PC-3 (cell line): ENCODE measurements at regions not wholly inside any gene's neighbourhood (a gene's known extent, or its start where the extent isn't known, plus 50 kb on each side); places are given as distances from the start of the nearest gene placed in this dataset.

Experiments
- ATAC-seq: fragments of 200-7000 bp; cut with Tn5 transposase; 2 replicates; pipeline ENCODE4 v1.9.1; 2020; ENCODE audit warnings: mild to moderate bottlenecking, moderate library complexity
- BruUV-seq: library from RNA; stranded (reverse); fragments of 400-500 nt; replicated peaks from 2 replicates; lab custom pipeline; 2021; lab: Mats Ljungman, UMichigan
- CTCF ChIA-PET: fragments of 300-600 bp; sonication (Branson Sonifier 250); formaldehyde crosslinking; loops from one replicate; lab custom pipeline; 2022; ENCODE audit warnings: antibody characterized with exemption; lab: Charles Lee
- POLR2A ChIA-PET: fragments of 300-600 bp; sonication (Branson Sonifier 250); formaldehyde crosslinking; loops from one replicate; lab custom pipeline; 2022; ENCODE audit warnings: antibody characterized with exemption; ENCODE audit not compliant: unreplicated experiment; lab: Charles Lee
- DNase-seq: peaks from one replicate; pipeline ENCODE4 v3.0.0-alpha.2; 2015
- H2AFZ ChIP-seq: fragments of 300-600 bp; sonication (generic); 2 replicates; pipeline ENCODE4 v1.6.0; 2016; ENCODE audit warnings: antibody characterized with exemption, low read length
- H3F3A ChIP-seq: fragments of 300-600 bp; sonication (generic); one replicate; pipeline ENCODE4 v1.6.0; 2017; ENCODE audit warnings: antibody characterized with exemption, low read length, control low read depth, mild to moderate bottlenecking; ENCODE audit not compliant: unreplicated experiment
- H3K27ac ChIP-seq: fragments of 300-600 bp; sonication (generic); 2 replicates; pipeline ENCODE4 v1.5.1; 2016; ENCODE audit warnings: mild to moderate bottlenecking, low read length
- H3K27me3 ChIP-seq: fragments of 300-600 bp; sonication (generic); 2 replicates; pipeline ENCODE4 v1.6.1; 2016; ENCODE audit warnings: low read length, mixed read lengths
- H3K36me3 ChIP-seq: fragments of 300-600 bp; sonication (generic); 2 replicates; pipeline ENCODE4 v1.6.1; 2016; ENCODE audit warnings: low read depth, mixed run types, low read length, mixed read lengths
- H3K4me1 ChIP-seq: fragments of 300-600 bp; sonication (generic); 2 replicates; pipeline ENCODE4 v1.5.1; 2016; ENCODE audit warnings: low read length; ENCODE audit not compliant: insufficient read depth
- H3K4me2 ChIP-seq: fragments of 300-600 bp; sonication (generic); 2 replicates; pipeline ENCODE4 v1.6.0; 2016; ENCODE audit warnings: low read length
- H3K4me3 ChIP-seq: fragments of 300-600 bp; sonication (generic); 2 replicates; pipeline ENCODE4 v1.5.1; 2016; ENCODE audit warnings: mild to moderate bottlenecking, low read length, mixed read lengths
- H3K79me2 ChIP-seq: fragments of 300-600 bp; sonication (generic); 2 replicates; pipeline ENCODE4 v1.6.1; 2017; ENCODE audit warnings: low read length, mixed read lengths
- H3K9ac ChIP-seq: fragments of 300-600 bp; sonication (generic); 2 replicates; pipeline ENCODE4 v1.6.0; 2016; ENCODE audit warnings: mild to moderate bottlenecking, low read length
- H3K9me2 ChIP-seq: fragments of 300-600 bp; sonication (generic); replicated peaks from 2 replicates; pipeline ENCODE4 v1.6.1; 2016; ENCODE audit warnings: mixed run types, low read length, mixed read lengths
- H3K9me3 ChIP-seq: fragments of 300-600 bp; sonication (generic); 2 replicates; pipeline ENCODE4 v1.6.1; 2016; ENCODE audit warnings: low read length, mixed read lengths
- H4K20me1 ChIP-seq: fragments of 300-600 bp; sonication (generic); 2 replicates; pipeline ENCODE4 v1.6.1; 2016; ENCODE audit warnings: low read length, mixed read lengths
- EZH2 ChIP-seq: fragments of 300-600 bp; sonication (generic); IDR thresholded peaks from one replicate; pipeline ENCODE4 v1.6.1; 2017; ENCODE audit warnings: antibody characterized with exemption, mild to moderate bottlenecking, low read length; ENCODE audit not compliant: unreplicated experiment
- EZH2phosphoT487 ChIP-seq: fragments of 300-600 bp; sonication (generic); IDR thresholded peaks from 2 replicates; pipeline ENCODE4 v1.6.1; 2018; ENCODE audit warnings: mild to moderate bottlenecking, antibody characterized with exemption, low read length, borderline replicate concordance
- intact Hi-C: fragments of 100-400 bp; cut with micrococcal nuclease; formaldehyde crosslinking; loops from 2 replicates; pipeline ENCODE4 v1.9.0; 2023
- TF ChIP-seq, protein P1 (sequence below): fragments of 300-600 bp; sonication (generic); conservative IDR thresholded peaks from 2 replicates; pipeline ENCODE4 v1.5.1; 2017; ENCODE audit warnings: antibody characterized with exemption, low read depth, mild to moderate bottlenecking, low read length

- BruUV-seq, result no TSS peak
- H3K79me2 ChIP-seq, result no peaks in the 10 kb centered on the region
- H3K4me2 ChIP-seq, result no peak overlapping the region
- intact Hi-C loops, result no loop called here
- H3K4me1 ChIP-seq, result no peaks in the 10 kb centered on the region
- ATAC-seq (no peak), DNase-seq (no peak)
- H3K27ac ChIP-seq, result no peak overlapping the region
- no peaks in the 10 kb centered on the region for H3K9me3 ChIP-seq
- no peaks in the 10 kb centered on the region for H3K36me3 ChIP-seq
- H4K20me1 ChIP-seq, result no peaks in the 10 kb centered on the region
- no peaks in the 10 kb centered on the region for H3F3A ChIP-seq
- H3K27me3 ChIP-seq, result no peaks in the 10 kb centered on the region
- ChIA-PET POLR2A (no interaction called here), CTCF (no interaction called here)
- no peak overlapping the region for H3K4me3 ChIP-seq
- no peak overlapping the region for H2AFZ ChIP-seq
- no peaks in the 10 kb centered on the region for H3K9me2 ChIP-seq
- H3K9ac ChIP-seq, result no peak overlapping the region
- TF ChIP-seq EZH2 (no peak), EZH2phosphoT487 (no peak)
- TF ChIP-seq, protein P1, sequence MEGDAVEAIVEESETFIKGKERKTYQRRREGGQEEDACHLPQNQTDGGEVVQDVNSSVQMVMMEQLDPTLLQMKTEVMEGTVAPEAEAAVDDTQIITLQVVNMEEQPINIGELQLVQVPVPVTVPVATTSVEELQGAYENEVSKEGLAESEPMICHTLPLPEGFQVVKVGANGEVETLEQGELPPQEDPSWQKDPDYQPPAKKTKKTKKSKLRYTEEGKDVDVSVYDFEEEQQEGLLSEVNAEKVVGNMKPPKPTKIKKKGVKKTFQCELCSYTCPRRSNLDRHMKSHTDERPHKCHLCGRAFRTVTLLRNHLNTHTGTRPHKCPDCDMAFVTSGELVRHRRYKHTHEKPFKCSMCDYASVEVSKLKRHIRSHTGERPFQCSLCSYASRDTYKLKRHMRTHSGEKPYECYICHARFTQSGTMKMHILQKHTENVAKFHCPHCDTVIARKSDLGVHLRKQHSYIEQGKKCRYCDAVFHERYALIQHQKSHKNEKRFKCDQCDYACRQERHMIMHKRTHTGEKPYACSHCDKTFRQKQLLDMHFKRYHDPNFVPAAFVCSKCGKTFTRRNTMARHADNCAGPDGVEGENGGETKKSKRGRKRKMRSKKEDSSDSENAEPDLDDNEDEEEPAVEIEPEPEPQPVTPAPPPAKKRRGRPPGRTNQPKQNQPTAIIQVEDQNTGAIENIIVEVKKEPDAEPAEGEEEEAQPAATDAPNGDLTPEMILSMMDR, result no peak
Observed at GRCh38 chr4:114495471-114495928, 103.1 kb upstream of the UGT8 start.

GRCh38 chr4:114497116-114497515 lies 101.5 kb upstream of the UGT8 start:
- Histone ChIP-seq H3K9me3 (no peaks in the 10 kb centered on the region), H3F3A (no peaks in the 10 kb centered on the region), H3K4me2 (no peak overlapping the region), H2AFZ (no peak overlapping the region), H3K9ac (no peak overlapping the region), H3K9me2 (no peaks in the 10 kb centered on the region), H3K27me3 (no peaks in the 10 kb centered on the region), H3K27ac (no peak overlapping the region), H3K36me3 (no peaks in the 10 kb centered on the region), H3K4me1 (no peaks in the 10 kb centered on the region), H4K20me1 (no peaks in the 10 kb centered on the region), H3K79me2 (no peaks in the 10 kb centered on the region), H3K4me3 (no peak overlapping the region)
- no TSS peak for BruUV-seq
- intact Hi-C loops, result no loop called here
- ATAC-seq (no peak), DNase-seq (no peak)
- ChIA-PET POLR2A (no interaction called here), CTCF (no interaction called here)
- TF ChIP-seq EZH2phosphoT487, result no peak
- TF ChIP-seq, protein P1, result no peak
- no peak for TF ChIP-seq EZH2

DNA sequence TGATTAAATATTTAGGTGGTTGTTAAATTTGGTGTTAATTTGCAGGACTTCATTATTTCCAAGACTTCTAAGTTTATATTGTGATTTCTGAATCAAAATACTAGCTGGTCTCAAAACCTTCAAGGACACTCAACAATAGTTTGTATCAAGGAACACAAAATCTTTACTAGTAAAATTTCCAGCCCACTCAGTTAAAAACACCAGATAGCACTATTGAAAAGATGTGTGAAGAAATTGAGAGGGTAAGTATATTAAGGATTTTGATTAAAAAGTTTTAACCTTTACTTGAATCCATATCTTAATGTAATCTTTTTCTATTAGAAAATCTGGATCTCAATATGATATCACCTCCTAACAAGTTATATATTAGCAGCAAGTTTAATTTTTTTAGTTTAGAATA lies 89.3 kb upstream of the UGT8 start:
- Histone ChIP-seq H3K9me3 (no peaks in the 10 kb centered on the region), H3K4me1 (peaks cover 24% of the 10 kb centered on the region), H3K4me3 (no peak overlapping the region), H3F3A (no peaks in the 10 kb centered on the region), H3K36me3 (no peaks in the 10 kb centered on the region), H3K4me2 (no peak overlapping the region), H3K9ac (no peak overlapping the region), H3K27ac (no peak overlapping the region), H3K27me3 (no peaks in the 10 kb centered on the region), H3K79me2 (no peaks in the 10 kb centered on the region), H4K20me1 (no peaks in the 10 kb centered on the region), H3K9me2 (no peaks in the 10 kb centered on the region), H2AFZ (no peak overlapping the region)
- CTCF ChIA-PET, result no interaction called here
- intact Hi-C loops, result loop anchor here (1.0 kb wide), 2 partner anchors 150 to 185 kb away; no protein-coding TSS in a partner anchor
- TF ChIP-seq EZH2phosphoT487 (no peak), EZH2 (no peak)
- TF ChIP-seq, protein P1, result no peak; the same call in 1 of the 2 replicates
- POLR2A ChIA-PET, result no interaction called here
- DNase-seq (no peak), ATAC-seq (no peak)
- BruUV-seq, result no TSS peak
